Esophagus squamous epithelium (tissue), 4 donors: ENCODE measurements at regions not wholly inside any gene's neighbourhood (a gene's known extent, or its start where the extent isn't known, plus 50 kb on each side); places are given as distances from the start of the nearest gene placed in this dataset.

Experiments
- CTCF ChIP-seq, 6 experiments: fragments of 450-650 bp in 4 of 6; fragments of 200-600 bp in 2 of 6; sonication (generic) in 2 of 6; IDR thresholded peaks; one replicate each; pipeline ENCODE4 v1.5.1; 2016 to 2019; ENCODE audit warnings: antibody characterized with exemption in 6 of 6, mild to moderate bottlenecking in 4 of 6, moderate library complexity in 4 of 6
- POLR2A ChIP-seq, 4 donors: fragments of 450-650 bp; IDR thresholded peaks; one replicate each; pipeline ENCODE4 v1.6.1; 2017; ENCODE audit warnings: antibody characterized with exemption in 4 of 4, mild to moderate bottlenecking in 4 of 4, moderate library complexity in 3 of 4

- TF ChIP-seq CTCF (IDR thresholded peaks at IDR 0.05) (no peak), POLR2A (IDR thresholded peaks at IDR 0.05) (no peak)
These were observed 189.5 kb upstream of the PPP1R26 start for GRCh38 chr9:135290086-135290485.
